ENCODE measurements at regions not wholly inside any gene's neighbourhood (a gene's known extent, or its start where the extent isn't known, plus 50 kb on each side); places are given as distances from the start of the nearest gene placed in this dataset.
"Not testable (repeated sequence)": the region's sequence is repeated elsewhere in the genome, so short reads cannot be mapped to it uniquely, and the experiment has no call there.

DNA sequence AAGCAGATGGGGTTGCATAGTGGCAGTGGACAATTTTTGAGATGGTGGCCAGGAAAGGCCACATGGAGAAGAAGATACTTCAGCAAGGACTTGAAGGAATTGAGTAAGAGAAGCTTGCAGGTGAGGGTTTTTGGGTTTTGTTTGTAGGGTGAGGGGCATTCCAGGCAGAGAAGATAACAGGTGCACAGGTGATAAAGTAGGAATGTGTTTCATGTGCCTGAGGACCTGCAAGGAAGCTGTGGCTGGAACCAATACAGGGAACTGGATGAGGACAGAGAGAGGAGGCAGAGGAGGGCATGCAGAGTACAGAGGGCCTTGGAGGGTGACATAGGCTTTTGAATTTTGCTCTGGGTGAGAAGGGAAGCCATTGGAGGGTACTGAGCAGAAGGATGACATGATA lies 314.5 kb downstream of the KLF12 start:
- DNase-seq (ENCODE audit: low read depth), result no peak
- TF ChIP-seq, protein P1, sequence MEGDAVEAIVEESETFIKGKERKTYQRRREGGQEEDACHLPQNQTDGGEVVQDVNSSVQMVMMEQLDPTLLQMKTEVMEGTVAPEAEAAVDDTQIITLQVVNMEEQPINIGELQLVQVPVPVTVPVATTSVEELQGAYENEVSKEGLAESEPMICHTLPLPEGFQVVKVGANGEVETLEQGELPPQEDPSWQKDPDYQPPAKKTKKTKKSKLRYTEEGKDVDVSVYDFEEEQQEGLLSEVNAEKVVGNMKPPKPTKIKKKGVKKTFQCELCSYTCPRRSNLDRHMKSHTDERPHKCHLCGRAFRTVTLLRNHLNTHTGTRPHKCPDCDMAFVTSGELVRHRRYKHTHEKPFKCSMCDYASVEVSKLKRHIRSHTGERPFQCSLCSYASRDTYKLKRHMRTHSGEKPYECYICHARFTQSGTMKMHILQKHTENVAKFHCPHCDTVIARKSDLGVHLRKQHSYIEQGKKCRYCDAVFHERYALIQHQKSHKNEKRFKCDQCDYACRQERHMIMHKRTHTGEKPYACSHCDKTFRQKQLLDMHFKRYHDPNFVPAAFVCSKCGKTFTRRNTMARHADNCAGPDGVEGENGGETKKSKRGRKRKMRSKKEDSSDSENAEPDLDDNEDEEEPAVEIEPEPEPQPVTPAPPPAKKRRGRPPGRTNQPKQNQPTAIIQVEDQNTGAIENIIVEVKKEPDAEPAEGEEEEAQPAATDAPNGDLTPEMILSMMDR (IDR thresholded peaks at IDR 0.05; ENCODE audit: insufficient read depth, low read depth, low read length, missing control alignments), result no peak
- no peak overlapping the region for H3K4me3 ChIP-seq (ENCODE audit: low read length)

DNA sequence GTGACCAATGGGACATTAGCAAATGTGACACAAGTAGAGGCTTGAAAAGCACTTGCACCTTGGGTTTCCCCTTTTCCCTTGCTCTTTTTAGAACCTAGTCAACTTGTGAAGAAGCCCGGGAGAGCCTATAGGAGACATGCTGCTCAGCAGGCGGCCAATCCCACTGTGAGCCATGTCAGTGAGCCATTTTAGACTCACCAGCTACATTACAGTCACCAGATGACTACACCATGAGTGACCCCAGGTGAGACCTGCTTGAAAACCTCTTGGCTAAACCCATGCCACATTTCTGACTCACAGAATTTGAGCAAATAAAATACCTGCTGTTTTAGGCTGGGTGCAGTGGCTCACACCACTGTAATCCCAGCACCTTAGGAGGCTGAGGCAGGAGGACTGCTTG lies 317.5 kb downstream of the KLF12 start:
- no peak overlapping the region for H3K4me3 ChIP-seq (ENCODE audit: low read length)
- peak; percentile 88 for DNase-seq (ENCODE audit: low read depth)
- TF ChIP-seq, protein P1 (IDR thresholded peaks at IDR 0.05; ENCODE audit: insufficient read depth, low read depth, low read length, missing control alignments), result no peak

DNA sequence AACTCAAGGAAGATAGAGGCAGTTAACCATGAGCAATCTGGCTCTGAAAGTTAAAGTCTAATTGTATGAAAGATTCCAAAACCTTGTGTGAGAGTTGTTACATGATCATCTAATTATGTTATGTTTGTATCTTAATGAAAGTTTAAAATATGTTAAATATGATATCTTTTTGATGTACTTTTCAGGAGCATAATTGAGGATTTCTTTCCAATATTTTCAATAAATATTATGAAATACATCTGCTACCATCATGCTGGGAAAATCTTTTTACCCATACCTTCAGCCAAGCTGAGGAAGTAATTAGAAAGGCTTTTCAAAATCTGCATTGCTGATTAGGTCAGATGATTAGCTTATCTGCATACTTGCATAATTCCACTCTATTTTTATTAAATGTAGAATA lies 318.4 kb downstream of the KLF12 start:
- DNase-seq (ENCODE audit: low read depth), result no peak
- TF ChIP-seq, protein P1 (IDR thresholded peaks at IDR 0.05; ENCODE audit: insufficient read depth, low read depth, low read length, missing control alignments), result no peak

DNA sequence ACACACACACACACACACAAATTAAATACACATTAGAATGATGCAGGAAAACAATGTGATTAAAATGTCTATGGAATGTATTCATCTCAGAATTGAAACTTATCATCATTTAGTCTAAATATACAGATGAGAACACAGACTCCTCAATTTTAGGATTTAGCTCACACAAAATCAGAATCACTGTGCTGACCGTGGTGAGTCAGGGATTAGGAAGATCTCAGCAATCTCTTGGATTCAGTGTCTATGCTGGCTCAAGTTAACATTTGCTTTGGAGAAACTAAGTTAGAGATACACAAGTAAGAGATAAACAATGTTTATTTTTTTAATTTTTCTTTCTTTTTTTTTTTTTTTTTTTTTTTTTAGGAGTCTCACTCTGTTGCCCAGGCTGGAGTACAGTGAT lies 323.6 kb downstream of the KLF12 start:
- no peak overlapping the region for H3K4me3 ChIP-seq (ENCODE audit: low read length)
- DNase-seq (ENCODE audit: low read depth), result no peak
- TF ChIP-seq, protein P1 (IDR thresholded peaks at IDR 0.05; ENCODE audit: insufficient read depth, low read depth, low read length, missing control alignments), result no peak

More for the DNA sequence above, 318.4 kb downstream of the KLF12 start:
- no peak overlapping the region for H3K4me3 ChIP-seq (ENCODE audit: low read length)

DNA sequence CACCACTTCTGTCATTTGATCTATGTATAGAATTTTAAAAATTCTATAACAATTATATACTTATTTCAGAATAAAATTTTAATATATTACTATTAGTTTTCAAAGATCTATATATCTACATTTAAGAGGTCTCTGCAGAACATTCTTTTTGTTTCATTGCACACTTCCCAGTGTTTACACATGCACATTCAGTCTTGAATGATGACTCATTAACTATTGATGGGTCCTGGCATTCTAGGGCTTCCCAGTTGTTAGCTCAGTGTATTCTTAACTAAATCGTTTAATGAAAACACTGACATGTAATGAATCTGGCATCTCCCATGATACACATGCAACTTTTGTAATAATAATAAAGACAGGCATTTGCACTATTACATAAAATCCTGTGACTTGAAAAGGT lies 324.6 kb downstream of the KLF12 start:
- TF ChIP-seq, protein P1 (IDR thresholded peaks at IDR 0.05; ENCODE audit: insufficient read depth, low read depth, low read length, missing control alignments), result no peak
- H3K4me3 ChIP-seq (ENCODE audit: low read length), result no peak overlapping the region
- peak; percentile 61 for DNase-seq (ENCODE audit: low read depth)

DNA sequence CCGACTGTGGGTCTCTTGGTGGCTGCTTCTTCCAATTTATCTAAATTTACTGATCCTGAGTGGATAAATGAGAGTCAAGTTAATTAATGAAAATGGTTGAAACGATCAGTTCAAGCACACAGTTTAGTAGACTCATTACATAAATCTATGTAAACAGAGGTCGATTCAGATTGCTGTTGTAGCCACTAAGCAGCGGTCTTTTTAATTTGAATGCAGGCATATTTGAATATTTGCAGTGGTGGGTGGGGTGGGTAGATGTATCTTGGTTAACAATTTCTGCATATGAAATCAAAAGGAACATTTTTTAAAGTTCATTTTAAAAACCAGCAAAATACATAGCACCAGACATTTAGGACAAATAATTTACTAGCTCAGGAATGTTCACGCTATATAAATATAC lies 325.9 kb downstream of the KLF12 start:
- H3K4me3 ChIP-seq (ENCODE audit: low read length), result no peak overlapping the region
- TF ChIP-seq, protein P1 (IDR thresholded peaks at IDR 0.05; ENCODE audit: insufficient read depth, low read depth, low read length, missing control alignments), result no peak
- no peak for DNase-seq (ENCODE audit: low read depth)

DNA sequence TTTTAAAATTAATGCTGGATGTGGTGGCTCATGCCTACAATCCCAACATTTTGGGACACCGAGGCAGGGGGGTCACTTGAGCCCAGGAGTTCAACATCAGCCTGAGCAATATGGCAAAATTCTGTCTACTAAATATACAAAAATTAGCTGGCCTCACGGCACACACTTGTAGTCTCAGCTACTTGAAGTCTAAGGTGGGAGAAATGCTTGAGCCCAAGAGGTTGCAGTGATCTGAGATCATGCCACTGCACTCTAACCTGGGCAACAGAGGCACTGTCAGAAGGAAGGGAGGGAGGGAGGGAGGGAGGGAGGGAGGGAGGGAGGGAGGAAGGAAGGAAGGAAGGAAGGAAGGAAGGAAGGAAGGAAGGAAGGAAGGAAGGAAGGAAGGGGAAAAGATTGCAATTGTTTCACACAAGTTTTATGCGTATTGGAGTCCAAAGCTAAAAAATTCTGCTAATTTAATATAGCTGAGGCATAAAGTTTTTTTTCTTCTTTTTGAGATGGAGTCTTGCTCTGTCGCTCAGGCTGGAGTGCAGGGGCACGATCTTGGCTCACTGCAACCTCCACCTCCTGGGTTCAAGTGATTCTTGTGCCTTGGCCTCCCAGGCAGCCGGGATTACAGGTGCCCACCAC lies 328.8 kb downstream of the KLF12 start:
- not testable (repeated sequence) for H3K4me3 ChIP-seq (ENCODE audit: low read length); DNase-seq (ENCODE audit: low read depth)
